Adrenal gland (tissue), 5 donors: ENCODE measurements at regions not wholly inside any gene's neighbourhood (a gene's known extent, or its start where the extent isn't known, plus 50 kb on each side); places are given as distances from the start of the nearest gene placed in this dataset.

ENCODE experiments used
- CTCF ChIP-seq, 6 experiments: fragments of 450-650 bp in 4 of 6; fragments of 200-600 bp in 2 of 6; sonication (generic) in 1 of 6; IDR thresholded peaks; 1 replicate in 5 of 6; 2 replicates in 1 of 6; pipeline versions ENCODE4 v1.5.1 to v1.8.0; 2016 to 2021; ENCODE audit warnings: antibody characterized with exemption in 6 of 6, mild to moderate bottlenecking in 2 of 6, moderate library complexity in 1 of 6
- POLR2A ChIP-seq, 2 donors: fragments of 450-650 bp; IDR thresholded peaks; one replicate each; pipeline ENCODE4 v1.6.1; 2017; ENCODE audit warnings: antibody characterized with exemption in 2 of 2, mild to moderate bottlenecking in 2 of 2, moderate library complexity in 1 of 2
- donor health status: DM: no; HTN: no; CAD: no.

- TF ChIP-seq CTCF (IDR thresholded peaks at IDR 0.05) (no peak), POLR2A (IDR thresholded peaks at IDR 0.05) (no peak)
Observed at GRCh38 chr11:92687724-92688123, 281.7 kb upstream of the MTNR1B start.
